OCI-LY7 (cell line): ENCODE measurements at regions not wholly inside any gene's neighbourhood (a gene's known extent, or its start where the extent isn't known, plus 50 kb on each side); places are given as distances from the start of the nearest gene placed in this dataset.

Experiments used
- CTCF ChIP-seq: fragments of 200-600 bp; sonication (generic); conservative IDR thresholded peaks from 2 replicates; pipeline ENCODE4 v1.5.1; 2014; ENCODE audit warnings: mild to moderate bottlenecking, antibody characterized with exemption, low read length, moderate library complexity, mixed read lengths
- EZH2phosphoT487 ChIP-seq: fragments of 200-600 bp; sonication (generic); IDR thresholded peaks from 2 replicates; pipeline ENCODE4 v1.6.1; 2018; ENCODE audit warnings: low read depth, borderline replicate concordance, mild to moderate bottlenecking, mixed run types, antibody characterized with exemption, low read length, moderate library complexity, mixed read lengths

DNA sequence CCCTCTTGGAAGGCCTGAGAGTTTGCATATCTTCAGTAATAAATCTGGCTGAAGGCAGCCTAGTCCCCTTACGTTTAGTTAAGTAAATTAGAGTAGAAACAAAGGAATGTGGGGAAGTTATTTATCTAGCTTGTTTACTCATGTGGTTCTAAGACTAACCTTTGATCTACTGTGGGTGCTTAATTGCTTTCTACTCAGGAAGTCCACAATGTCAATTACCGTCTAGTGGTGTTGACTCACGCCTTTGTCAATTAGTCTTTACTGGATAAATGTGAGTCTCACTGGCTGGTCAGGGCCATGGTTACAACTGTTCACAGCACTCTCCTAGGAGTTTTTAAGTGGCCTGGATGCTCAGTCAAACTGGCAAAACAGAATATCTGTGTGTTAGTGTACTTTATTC is 2338.4 kb downstream of the TP53TG3F start:
- TF ChIP-seq CTCF (no peak), EZH2phosphoT487 (no peak)
